Fibroblast of peridontal ligament (primary cell): ENCODE measurements at regions not wholly inside any gene's neighbourhood (a gene's known extent, or its start where the extent isn't known, plus 50 kb on each side); places are given as distances from the start of the nearest gene placed in this dataset.
A peak's percentile ranks its signal among the peaks of the same experiment; 100 is the strongest.
"Not testable (repeated sequence)": the region's sequence is repeated elsewhere in the genome, so short reads cannot be mapped to it uniquely, and the experiment has no call there.

Source experiments
- DNase-seq: peaks from one replicate; pipeline ENCODE4 v3.0.0-alpha.2; 2010; ENCODE audit errors: extremely low read depth

GRCh38 chr13:109281017-109281902 is 505.1 kb downstream of the IRS2 start:
- DNase-seq: no peak

- DNase-seq: no peak
Measured at GRCh38 chr13:109276261-109276660, 510.1 kb downstream of the IRS2 start.

GRCh38 chr13:109275852-109276251 is 510.5 kb downstream of the IRS2 start:
- no peak for DNase-seq

- no peak for DNase-seq
Measured at GRCh38 chr13:109275139-109275745, 511.1 kb downstream of the IRS2 start.

GRCh38 chr13:109274188-109274821 is 512.1 kb downstream of the IRS2 start:
- peak; percentile 36 for DNase-seq

- peak; percentile 33 for DNase-seq
Measured at GRCh38 chr13:109273326-109273751, 513.0 kb downstream of the IRS2 start.

GRCh38 chr13:109272595-109273325 is 513.6 kb downstream of the IRS2 start:
- DNase-seq: no peak

- DNase-seq: no peak
Measured at GRCh38 chr13:109271555-109272541, 514.5 kb downstream of the IRS2 start.

GRCh38 chr13:109271061-109271460 is 515.3 kb downstream of the IRS2 start:
- DNase-seq: no peak

GRCh38 chr13:109269381-109269780 is 517.0 kb downstream of the IRS2 start:
- DNase-seq: not testable (repeated sequence)

GRCh38 chr13:109268492-109268891 is 517.9 kb downstream of the IRS2 start:
- DNase-seq: not testable (repeated sequence)

- DNase-seq: not testable (repeated sequence)
Measured at GRCh38 chr13:109267400-109267799, 519.0 kb downstream of the IRS2 start.

- not testable (repeated sequence) for DNase-seq
Measured at GRCh38 chr13:109265438-109265742, 521.0 kb downstream of the IRS2 start.

- DNase-seq: not testable (repeated sequence)
Measured at GRCh38 chr13:109264603-109265437, 521.6 kb downstream of the IRS2 start.

GRCh38 chr13:109257761-109258157 is 528.6 kb downstream of the IRS2 start:
- DNase-seq: not testable (repeated sequence)
